GM23338 (cell line): ENCODE measurements at regions not wholly inside any gene's neighbourhood (a gene's known extent, or its start where the extent isn't known, plus 50 kb on each side); places are given as distances from the start of the nearest gene placed in this dataset.

Source experiments
- ATAC-seq: fragments of 200-7000 bp; cut with Tn5 transposase; 3 replicates; pipeline ENCODE4 v1.9.1; 2020
- DNase-seq: peaks from one replicate; pipeline ENCODE4 v3.0.0-alpha.2; 2015; ENCODE audit warnings: low spot score
- H2AFZ ChIP-seq: fragments of 200-600 bp; sonication (generic); 2 replicates; pipeline ENCODE4 v1.8.0; 2016; ENCODE audit warnings: antibody characterized with exemption, mild to moderate bottlenecking, moderate library complexity
- H3F3A ChIP-seq: fragments of 200-600 bp; sonication (generic); replicated peaks from 2 replicates; pipeline ENCODE4 v1.8.0; 2017; ENCODE audit warnings: antibody characterized with exemption, mixed run types, low read depth
- H3K27ac ChIP-seq: fragments of 200-600 bp; sonication (generic); 2 replicates; pipeline ENCODE4 v1.6.1; 2016; ENCODE audit warnings: low read depth
- H3K27me3 ChIP-seq: fragments of 200-600 bp; sonication (generic); 2 replicates; pipeline ENCODE4 v1.8.0; 2016; ENCODE audit warnings: mild to moderate bottlenecking, mixed run types, moderate library complexity; ENCODE audit not compliant: insufficient read depth
- H3K36me3 ChIP-seq: fragments of 200-600 bp; sonication (generic); 2 replicates; pipeline ENCODE4 v1.8.0; 2016; ENCODE audit warnings: mild to moderate bottlenecking; ENCODE audit not compliant: insufficient read depth
- H3K4me1 ChIP-seq: fragments of 200-600 bp; sonication (generic); 2 replicates; pipeline ENCODE4 v1.8.0; 2016; ENCODE audit warnings: mild to moderate bottlenecking, moderate library complexity; ENCODE audit not compliant: insufficient read depth
- H3K4me2 ChIP-seq: fragments of 200-600 bp; sonication (generic); 2 replicates; pipeline ENCODE4 v1.7.1; 2017; ENCODE audit warnings: mixed run types
- H3K4me3 ChIP-seq: fragments of 200-600 bp; sonication (generic); 2 replicates; pipeline ENCODE4 v1.6.1; 2016; ENCODE audit warnings: mixed run types
- H3K79me2 ChIP-seq: fragments of 200-600 bp; sonication (generic); replicated peaks from 2 replicates; pipeline ENCODE4 v1.8.0; 2017; ENCODE audit warnings: mild to moderate bottlenecking; ENCODE audit not compliant: insufficient read depth
- H3K9me2 ChIP-seq: fragments of 200-600 bp; sonication (generic); 2 replicates; pipeline ENCODE4 v1.8.0; 2017; ENCODE audit not compliant: insufficient read depth
- H4K20me1 ChIP-seq: fragments of 200-600 bp; sonication (generic); replicated peaks from 2 replicates; pipeline ENCODE4 v1.8.0; 2017; ENCODE audit warnings: mild to moderate bottlenecking; ENCODE audit not compliant: insufficient read depth
- H3K27ac Mint-ChIP-seq: 2 replicates; pipeline ENCODE4 v1.8.0; 2020; ENCODE audit warnings: inconsistent platforms, mild to moderate bottlenecking, moderate library complexity, mixed read lengths
- H3K27me3 Mint-ChIP-seq: 3 replicates; pipeline ENCODE4 v1.8.0; 2022; ENCODE audit warnings: low read depth, mild to moderate bottlenecking, moderate library complexity, mixed read lengths, inconsistent platforms; ENCODE audit not compliant: insufficient read depth, poor library complexity
- H3K36me3 Mint-ChIP-seq: 3 replicates; pipeline ENCODE4 v1.8.0; 2021; ENCODE audit warnings: low read depth, mild to moderate bottlenecking, inconsistent platforms, moderate library complexity, mixed read lengths
- H3K4me1 Mint-ChIP-seq: 3 replicates; pipeline ENCODE4 v1.8.0; 2020; ENCODE audit warnings: mild to moderate bottlenecking, inconsistent platforms, mixed read lengths
- H3K4me3 Mint-ChIP-seq: 3 replicates; pipeline ENCODE4 v1.8.0; 2021; ENCODE audit warnings: moderate library complexity, mild to moderate bottlenecking, inconsistent platforms, mixed read lengths
- H3K9me3 Mint-ChIP-seq: 3 replicates; pipeline ENCODE4 v1.8.0; 2020; ENCODE audit warnings: moderate library complexity, mild to moderate bottlenecking, inconsistent platforms, mixed read lengths
- CREB1 ChIP-seq: fragments of 250-450 bp; sonication (Bioruptor Pico); IDR thresholded peaks from 2 replicates; pipeline ENCODE4 v1.5.0; 2020; ENCODE audit warnings: low read depth, mild to moderate bottlenecking, moderate library complexity
- ETS1 ChIP-seq: IDR thresholded peaks from 2 replicates; pipeline ENCODE4 v1.6.1; 2016; ENCODE audit warnings: antibody characterized with exemption
- EZH2 ChIP-seq: fragments of 200-600 bp; sonication (generic); IDR thresholded peaks from one replicate; pipeline ENCODE4 v1.8.0; 2017; ENCODE audit warnings: antibody characterized with exemption, mild to moderate bottlenecking, low read depth; ENCODE audit not compliant: unreplicated experiment
- EZH2phosphoT487 ChIP-seq: fragments of 200-600 bp; sonication (generic); IDR thresholded peaks from one replicate; pipeline ENCODE4 v1.8.1; 2018; ENCODE audit warnings: antibody characterized with exemption; ENCODE audit not compliant: unreplicated experiment
- JUNB ChIP-seq: IDR thresholded peaks from one replicate; pipeline ENCODE4 v1.6.1; 2016; ENCODE audit warnings: antibody characterized with exemption; ENCODE audit not compliant: unreplicated experiment
- NANOG ChIP-seq: IDR thresholded peaks from 2 replicates; pipeline ENCODE4 v1.6.1; 2016; ENCODE audit warnings: antibody characterized with exemption, borderline replicate concordance
- POLR2AphosphoS5 ChIP-seq: IDR thresholded peaks from 2 replicates; pipeline ENCODE4 v1.6.1; 2016; ENCODE audit warnings: antibody characterized with exemption, low read depth
- STAT1 ChIP-seq: IDR thresholded peaks from one replicate; pipeline ENCODE4 v1.6.1; 2016; ENCODE audit warnings: antibody characterized with exemption; ENCODE audit not compliant: unreplicated experiment
- ZNF114 ChIP-seq: fragments of 250-450 bp; sonication (Bioruptor Pico); IDR thresholded peaks from 2 replicates; pipeline ENCODE4 v1.5.0; 2020; ENCODE audit warnings: mild to moderate bottlenecking, moderate library complexity
- ZNF331 ChIP-seq: fragments of 250-450 bp; sonication (Bioruptor Pico); IDR thresholded peaks from 2 replicates; pipeline ENCODE4 v1.5.0; 2020; ENCODE audit warnings: low read depth, mild to moderate bottlenecking, moderate library complexity
- TF ChIP-seq, protein P1 (sequence below), 2 experiments: fragments of 200-600 bp in 1 of 2; sonication (generic) in 1 of 2; conservative IDR thresholded peaks; 2 replicates each; pipeline versions ENCODE4 v1.5.1 to v1.6.1; 2016 to 2017; ENCODE audit warnings: antibody characterized with exemption in 2 of 2, low read depth in 2 of 2, mild to moderate bottlenecking in 2 of 2, moderate library complexity in 1 of 2
- TF ChIP-seq, protein P2 (sequence below): IDR thresholded peaks from one replicate; pipeline ENCODE4 v1.6.1; 2018; ENCODE audit warnings: antibody characterized with exemption; ENCODE audit not compliant: unreplicated experiment
- TF ChIP-seq, protein P3 (sequence below): fragments of 250-450 bp; sonication (Bioruptor Pico); IDR thresholded peaks from 2 replicates; pipeline ENCODE4 v1.5.0; 2020; ENCODE audit warnings: mild to moderate bottlenecking, moderate library complexity

DNA sequence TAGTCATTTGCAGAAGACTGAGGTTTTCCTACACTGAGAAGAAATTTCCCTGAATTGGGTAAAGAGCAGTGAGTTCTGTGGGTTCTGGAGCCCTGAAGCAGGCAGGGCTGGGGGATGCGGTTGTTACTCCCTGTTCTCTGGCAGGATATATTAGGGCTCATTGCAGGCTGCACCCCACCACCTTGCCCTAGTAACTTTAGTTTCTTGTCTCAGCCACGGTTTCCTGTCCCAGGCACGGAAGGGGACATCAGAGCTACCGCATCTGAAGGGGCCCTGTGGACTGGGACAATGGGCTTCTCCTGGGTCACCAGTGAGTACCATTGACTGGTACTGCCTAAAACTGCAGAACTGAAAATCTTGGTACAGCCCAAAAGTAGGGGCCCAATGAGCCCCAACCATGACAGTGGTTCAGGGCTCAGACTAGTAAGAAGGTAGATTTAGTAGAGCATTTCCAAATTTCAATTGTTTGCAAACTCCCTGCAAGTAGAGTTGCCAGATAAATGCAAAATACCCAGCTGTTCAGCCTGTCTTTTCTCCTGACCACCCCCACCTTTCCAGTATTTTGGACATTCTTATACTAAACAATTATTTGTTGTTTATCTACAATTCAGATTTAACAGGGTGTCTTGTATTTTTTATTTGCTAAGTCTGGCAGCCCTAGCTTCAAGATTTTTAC is 54.5 kb upstream of the EYA2 start:
- no peak overlapping the region for H3K4me2 ChIP-seq

More for the DNA sequence above, 54.5 kb upstream of the EYA2 start:
- Histone ChIP-seq H3K36me3 (no peaks in the 10 kb centered on the region), H3K9me2 (0 out of 2 replicates have a peak, but pooled peaks cover 6% of the 10 kb centered on the region), H4K20me1 (no peaks in the 10 kb centered on the region), H3K27ac (no peak overlapping the region), H3K4me3 (no peak overlapping the region), H3K27me3 (no peaks in the 10 kb centered on the region), H3K4me1 (no peaks in the 10 kb centered on the region), H3K79me2 (no peaks in the 10 kb centered on the region), H2AFZ (peak overlapping the region; percentile 76), H3F3A (no peaks in the 10 kb centered on the region)
- H3K36me3 Mint-ChIP-seq: no peaks in the 10 kb centered on the region
- DNase-seq: no peak
- no peaks in the 10 kb centered on the region; the same call in 2 of the 3 replicates for H3K9me3 Mint-ChIP-seq
- peaks cover 5% of the 10 kb centered on the region for H3K27me3 Mint-ChIP-seq
- H3K4me3 Mint-ChIP-seq: no peak overlapping the region
- no peak for TF ChIP-seq ETS1
- no peak for TF ChIP-seq NANOG
- TF ChIP-seq, protein P1, sequence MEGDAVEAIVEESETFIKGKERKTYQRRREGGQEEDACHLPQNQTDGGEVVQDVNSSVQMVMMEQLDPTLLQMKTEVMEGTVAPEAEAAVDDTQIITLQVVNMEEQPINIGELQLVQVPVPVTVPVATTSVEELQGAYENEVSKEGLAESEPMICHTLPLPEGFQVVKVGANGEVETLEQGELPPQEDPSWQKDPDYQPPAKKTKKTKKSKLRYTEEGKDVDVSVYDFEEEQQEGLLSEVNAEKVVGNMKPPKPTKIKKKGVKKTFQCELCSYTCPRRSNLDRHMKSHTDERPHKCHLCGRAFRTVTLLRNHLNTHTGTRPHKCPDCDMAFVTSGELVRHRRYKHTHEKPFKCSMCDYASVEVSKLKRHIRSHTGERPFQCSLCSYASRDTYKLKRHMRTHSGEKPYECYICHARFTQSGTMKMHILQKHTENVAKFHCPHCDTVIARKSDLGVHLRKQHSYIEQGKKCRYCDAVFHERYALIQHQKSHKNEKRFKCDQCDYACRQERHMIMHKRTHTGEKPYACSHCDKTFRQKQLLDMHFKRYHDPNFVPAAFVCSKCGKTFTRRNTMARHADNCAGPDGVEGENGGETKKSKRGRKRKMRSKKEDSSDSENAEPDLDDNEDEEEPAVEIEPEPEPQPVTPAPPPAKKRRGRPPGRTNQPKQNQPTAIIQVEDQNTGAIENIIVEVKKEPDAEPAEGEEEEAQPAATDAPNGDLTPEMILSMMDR (conservative IDR thresholded peaks at IDR 0.05; ENCODE audit: low read depth in 2 of 2): no peak
- no peak for TF ChIP-seq JUNB
- TF ChIP-seq CREB1 (CRISPR knock-in tag): no peak
- TF ChIP-seq STAT1: no peak
- no peak for TF ChIP-seq ZNF331 (CRISPR knock-in tag)
- TF ChIP-seq EZH2: no peak
- no peak for TF ChIP-seq ZNF114 (CRISPR knock-in tag)
- TF ChIP-seq POLR2AphosphoS5: no peak
- TF ChIP-seq, protein P2, sequence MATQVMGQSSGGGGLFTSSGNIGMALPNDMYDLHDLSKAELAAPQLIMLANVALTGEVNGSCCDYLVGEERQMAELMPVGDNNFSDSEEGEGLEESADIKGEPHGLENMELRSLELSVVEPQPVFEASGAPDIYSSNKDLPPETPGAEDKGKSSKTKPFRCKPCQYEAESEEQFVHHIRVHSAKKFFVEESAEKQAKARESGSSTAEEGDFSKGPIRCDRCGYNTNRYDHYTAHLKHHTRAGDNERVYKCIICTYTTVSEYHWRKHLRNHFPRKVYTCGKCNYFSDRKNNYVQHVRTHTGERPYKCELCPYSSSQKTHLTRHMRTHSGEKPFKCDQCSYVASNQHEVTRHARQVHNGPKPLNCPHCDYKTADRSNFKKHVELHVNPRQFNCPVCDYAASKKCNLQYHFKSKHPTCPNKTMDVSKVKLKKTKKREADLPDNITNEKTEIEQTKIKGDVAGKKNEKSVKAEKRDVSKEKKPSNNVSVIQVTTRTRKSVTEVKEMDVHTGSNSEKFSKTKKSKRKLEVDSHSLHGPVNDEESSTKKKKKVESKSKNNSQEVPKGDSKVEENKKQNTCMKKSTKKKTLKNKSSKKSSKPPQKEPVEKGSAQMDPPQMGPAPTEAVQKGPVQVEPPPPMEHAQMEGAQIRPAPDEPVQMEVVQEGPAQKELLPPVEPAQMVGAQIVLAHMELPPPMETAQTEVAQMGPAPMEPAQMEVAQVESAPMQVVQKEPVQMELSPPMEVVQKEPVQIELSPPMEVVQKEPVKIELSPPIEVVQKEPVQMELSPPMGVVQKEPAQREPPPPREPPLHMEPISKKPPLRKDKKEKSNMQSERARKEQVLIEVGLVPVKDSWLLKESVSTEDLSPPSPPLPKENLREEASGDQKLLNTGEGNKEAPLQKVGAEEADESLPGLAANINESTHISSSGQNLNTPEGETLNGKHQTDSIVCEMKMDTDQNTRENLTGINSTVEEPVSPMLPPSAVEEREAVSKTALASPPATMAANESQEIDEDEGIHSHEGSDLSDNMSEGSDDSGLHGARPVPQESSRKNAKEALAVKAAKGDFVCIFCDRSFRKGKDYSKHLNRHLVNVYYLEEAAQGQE: no peak
- no peak for TF ChIP-seq EZH2phosphoT487
- TF ChIP-seq, protein P3, sequence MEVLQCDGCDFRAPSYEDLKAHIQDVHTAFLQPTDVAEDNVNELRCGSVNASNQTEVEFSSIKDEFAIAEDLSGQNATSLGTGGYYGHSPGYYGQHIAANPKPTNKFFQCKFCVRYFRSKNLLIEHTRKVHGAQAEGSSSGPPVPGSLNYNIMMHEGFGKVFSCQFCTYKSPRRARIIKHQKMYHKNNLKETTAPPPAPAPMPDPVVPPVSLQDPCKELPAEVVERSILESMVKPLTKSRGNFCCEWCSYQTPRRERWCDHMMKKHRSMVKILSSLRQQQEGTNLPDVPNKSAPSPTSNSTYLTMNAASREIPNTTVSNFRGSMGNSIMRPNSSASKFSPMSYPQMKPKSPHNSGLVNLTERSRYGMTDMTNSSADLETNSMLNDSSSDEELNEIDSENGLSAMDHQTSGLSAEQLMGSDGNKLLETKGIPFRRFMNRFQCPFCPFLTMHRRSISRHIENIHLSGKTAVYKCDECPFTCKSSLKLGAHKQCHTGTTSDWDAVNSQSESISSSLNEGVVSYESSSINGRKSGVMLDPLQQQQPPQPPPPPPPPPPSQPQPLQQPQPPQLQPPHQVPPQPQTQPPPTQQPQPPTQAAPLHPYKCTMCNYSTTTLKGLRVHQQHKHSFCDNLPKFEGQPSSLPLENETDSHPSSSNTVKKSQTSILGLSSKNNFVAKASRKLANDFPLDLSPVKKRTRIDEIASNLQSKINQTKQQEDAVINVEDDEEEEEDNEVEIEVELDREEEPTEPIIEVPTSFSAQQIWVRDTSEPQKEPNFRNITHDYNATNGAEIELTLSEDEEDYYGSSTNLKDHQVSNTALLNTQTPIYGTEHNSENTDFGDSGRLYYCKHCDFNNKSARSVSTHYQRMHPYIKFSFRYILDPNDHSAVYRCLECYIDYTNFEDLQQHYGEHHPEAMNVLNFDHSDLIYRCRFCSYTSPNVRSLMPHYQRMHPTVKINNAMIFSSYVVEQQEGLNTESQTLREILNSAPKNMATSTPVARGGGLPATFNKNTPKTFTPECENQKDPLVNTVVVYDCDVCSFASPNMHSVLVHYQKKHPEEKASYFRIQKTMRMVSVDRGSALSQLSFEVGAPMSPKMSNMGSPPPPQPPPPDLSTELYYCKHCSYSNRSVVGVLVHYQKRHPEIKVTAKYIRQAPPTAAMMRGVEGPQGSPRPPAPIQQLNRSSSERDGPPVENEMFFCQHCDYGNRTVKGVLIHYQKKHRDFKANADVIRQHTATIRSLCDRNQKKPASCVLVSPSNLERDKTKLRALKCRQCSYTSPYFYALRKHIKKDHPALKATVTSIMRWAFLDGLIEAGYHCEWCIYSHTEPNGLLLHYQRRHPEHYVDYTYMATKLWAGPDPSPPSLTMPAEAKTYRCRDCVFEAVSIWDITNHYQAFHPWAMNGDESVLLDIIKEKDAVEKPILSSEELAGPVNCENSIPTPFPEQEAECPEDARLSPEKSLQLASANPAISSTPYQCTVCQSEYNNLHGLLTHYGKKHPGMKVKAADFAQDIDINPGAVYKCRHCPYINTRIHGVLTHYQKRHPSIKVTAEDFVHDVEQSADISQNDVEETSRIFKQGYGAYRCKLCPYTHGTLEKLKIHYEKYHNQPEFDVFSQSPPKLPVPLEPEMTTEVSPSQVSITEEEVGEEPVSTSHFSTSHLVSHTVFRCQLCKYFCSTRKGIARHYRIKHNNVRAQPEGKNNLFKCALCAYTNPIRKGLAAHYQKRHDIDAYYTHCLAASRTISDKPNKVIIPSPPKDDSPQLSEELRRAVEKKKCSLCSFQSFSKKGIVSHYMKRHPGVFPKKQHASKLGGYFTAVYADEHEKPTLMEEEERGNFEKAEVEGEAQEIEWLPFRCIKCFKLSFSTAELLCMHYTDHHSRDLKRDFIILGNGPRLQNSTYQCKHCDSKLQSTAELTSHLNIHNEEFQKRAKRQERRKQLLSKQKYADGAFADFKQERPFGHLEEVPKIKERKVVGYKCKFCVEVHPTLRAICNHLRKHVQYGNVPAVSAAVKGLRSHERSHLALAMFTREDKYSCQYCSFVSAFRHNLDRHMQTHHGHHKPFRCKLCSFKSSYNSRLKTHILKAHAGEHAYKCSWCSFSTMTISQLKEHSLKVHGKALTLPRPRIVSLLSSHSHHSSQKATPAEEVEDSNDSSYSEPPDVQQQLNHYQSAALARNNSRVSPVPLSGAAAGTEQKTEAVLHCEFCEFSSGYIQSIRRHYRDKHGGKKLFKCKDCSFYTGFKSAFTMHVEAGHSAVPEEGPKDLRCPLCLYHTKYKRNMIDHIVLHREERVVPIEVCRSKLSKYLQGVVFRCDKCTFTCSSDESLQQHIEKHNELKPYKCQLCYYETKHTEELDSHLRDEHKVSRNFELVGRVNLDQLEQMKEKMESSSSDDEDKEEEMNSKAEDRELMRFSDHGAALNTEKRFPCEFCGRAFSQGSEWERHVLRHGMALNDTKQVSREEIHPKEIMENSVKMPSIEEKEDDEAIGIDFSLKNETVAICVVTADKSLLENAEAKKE: no peak
- no peak overlapping the region for H3K27ac Mint-ChIP-seq
- ATAC-seq: no peak
- peaks cover 16% of the 10 kb centered on the region for H3K4me1 Mint-ChIP-seq
